ENCODE measurements at regions not wholly inside any gene's neighbourhood (a gene's known extent, or its start where the extent isn't known, plus 50 kb on each side); places are given as distances from the start of the nearest gene placed in this dataset.

- TF ChIP-seq, protein P1, sequence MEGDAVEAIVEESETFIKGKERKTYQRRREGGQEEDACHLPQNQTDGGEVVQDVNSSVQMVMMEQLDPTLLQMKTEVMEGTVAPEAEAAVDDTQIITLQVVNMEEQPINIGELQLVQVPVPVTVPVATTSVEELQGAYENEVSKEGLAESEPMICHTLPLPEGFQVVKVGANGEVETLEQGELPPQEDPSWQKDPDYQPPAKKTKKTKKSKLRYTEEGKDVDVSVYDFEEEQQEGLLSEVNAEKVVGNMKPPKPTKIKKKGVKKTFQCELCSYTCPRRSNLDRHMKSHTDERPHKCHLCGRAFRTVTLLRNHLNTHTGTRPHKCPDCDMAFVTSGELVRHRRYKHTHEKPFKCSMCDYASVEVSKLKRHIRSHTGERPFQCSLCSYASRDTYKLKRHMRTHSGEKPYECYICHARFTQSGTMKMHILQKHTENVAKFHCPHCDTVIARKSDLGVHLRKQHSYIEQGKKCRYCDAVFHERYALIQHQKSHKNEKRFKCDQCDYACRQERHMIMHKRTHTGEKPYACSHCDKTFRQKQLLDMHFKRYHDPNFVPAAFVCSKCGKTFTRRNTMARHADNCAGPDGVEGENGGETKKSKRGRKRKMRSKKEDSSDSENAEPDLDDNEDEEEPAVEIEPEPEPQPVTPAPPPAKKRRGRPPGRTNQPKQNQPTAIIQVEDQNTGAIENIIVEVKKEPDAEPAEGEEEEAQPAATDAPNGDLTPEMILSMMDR (IDR thresholded peaks at IDR 0.05; ENCODE audit: low read depth, low read length) = no peak
- no peak overlapping the region for H3K4me3 ChIP-seq (ENCODE audit: low read depth, low read length)
Observed at GRCh38 chr10:4543938-4544533, 282.0 kb upstream of the AKR1E2 start.

- no peak overlapping the region for H3K4me3 ChIP-seq (ENCODE audit: low read depth, low read length)
- TF ChIP-seq, protein P1 (IDR thresholded peaks at IDR 0.05; ENCODE audit: low read depth, low read length) = no peak; the same call in 1 of the 2 replicates
Observed at GRCh38 chr10:4541292-4541691, 284.7 kb upstream of the AKR1E2 start.

- TF ChIP-seq, protein P1 (IDR thresholded peaks at IDR 0.05; ENCODE audit: low read depth, low read length) = no peak
- H3K4me3 ChIP-seq (ENCODE audit: low read depth, low read length) = no peak overlapping the region
Observed at GRCh38 chr10:4538016-4538415, 288.0 kb upstream of the AKR1E2 start.

- TF ChIP-seq, protein P1 (IDR thresholded peaks at IDR 0.05; ENCODE audit: low read depth, low read length) = no peak
Observed at GRCh38 chr10:4535521-4535920, 290.5 kb upstream of the AKR1E2 start.

DNA sequence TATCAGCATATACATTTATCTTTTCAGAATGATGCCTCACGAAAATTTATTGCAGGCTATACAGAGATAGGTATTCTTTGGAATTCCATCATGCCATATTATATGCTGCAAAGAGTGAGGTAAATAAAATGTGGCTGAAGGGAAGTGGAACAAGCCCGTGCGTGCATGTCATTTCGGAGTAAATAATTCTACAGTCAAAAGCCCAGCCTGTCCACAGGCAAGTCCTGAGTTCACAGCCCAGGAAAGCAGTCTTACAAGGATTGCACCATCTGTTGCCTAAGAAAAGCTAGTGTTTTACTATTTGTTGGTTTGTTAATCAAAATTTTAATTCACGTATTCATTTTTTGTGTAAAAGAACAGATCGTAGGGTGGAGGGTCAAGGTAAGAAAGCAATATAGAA is 292.4 kb upstream of the AKR1E2 start:
- TF ChIP-seq, protein P1 (IDR thresholded peaks at IDR 0.05; ENCODE audit: low read depth, low read length) = no peak

More at GRCh38 chr10:4535521-4535920, 290.5 kb upstream of the AKR1E2 start:
- H3K4me3 ChIP-seq (ENCODE audit: low read depth, low read length) = no peak overlapping the region

GRCh38 chr10:4532976-4533375 is 293.0 kb upstream of the AKR1E2 start:
- no peak overlapping the region for H3K4me3 ChIP-seq (ENCODE audit: low read depth, low read length)
- TF ChIP-seq, protein P1 (IDR thresholded peaks at IDR 0.05; ENCODE audit: low read depth, low read length) = no peak

More for the DNA sequence above, 292.4 kb upstream of the AKR1E2 start:
- H3K4me3 ChIP-seq (ENCODE audit: low read depth, low read length) = no peak overlapping the region

DNA sequence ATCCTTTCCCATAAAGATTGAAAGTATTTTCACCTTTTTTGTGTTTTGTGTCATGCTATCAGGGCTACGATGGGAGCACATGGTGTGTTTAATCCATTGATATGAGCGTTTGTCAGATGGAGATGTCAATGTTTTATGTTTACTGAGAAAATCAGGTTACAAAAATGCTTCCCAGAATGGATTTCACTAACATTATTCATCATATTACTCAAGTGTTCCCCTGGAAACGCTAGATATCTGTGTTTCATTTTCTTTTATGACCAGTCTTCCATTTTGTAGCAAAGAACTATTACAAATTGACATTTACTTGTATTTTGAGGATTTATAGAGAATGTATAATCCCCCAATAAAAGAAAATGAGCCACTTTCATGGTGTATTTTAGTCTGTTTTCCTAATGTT is 293.5 kb upstream of the AKR1E2 start:
- TF ChIP-seq, protein P1 (IDR thresholded peaks at IDR 0.05; ENCODE audit: low read depth, low read length) = no peak
- H3K4me3 ChIP-seq (ENCODE audit: low read depth, low read length) = no peak overlapping the region
